HCT116 (cell line): ENCODE measurements at regions not wholly inside any gene's neighbourhood (a gene's known extent, or its start where the extent isn't known, plus 50 kb on each side); places are given as distances from the start of the nearest gene placed in this dataset.

Source experiments
- ATAC-seq: fragments of 200-7000 bp; cut with Tn5 transposase; 2 replicates; pipeline ENCODE4 v1.9.1; 2020; ENCODE audit warnings: mild to moderate bottlenecking, moderate library complexity
- BruUV-seq: library from RNA; stranded (reverse); fragments of 400-500 nt; replicated peaks from 2 replicates; lab custom pipeline; 2021; lab: Mats Ljungman, UMichigan
- CTCF ChIA-PET: fragments of 300-600 bp; sonication (Branson Sonifier 250); formaldehyde crosslinking; loops from one replicate; lab custom pipeline; 2021; ENCODE audit warnings: antibody characterized with exemption; lab: Charles Lee
- POLR2A ChIA-PET: fragments of 300-600, 350-600 bp; sonication (Branson Sonifier 250); formaldehyde crosslinking; loops from one replicate; lab custom pipeline; 2021; ENCODE audit warnings: antibody characterized with exemption; lab: Charles Lee
- RAD21 ChIA-PET, 2 experiments: fragments of 300-600 bp; sonication (Branson Sonifier 250); formaldehyde crosslinking; loops; one replicate each; lab custom pipeline; 2023; ENCODE audit warnings: low total read pairs in 2 of 2; ENCODE audit not compliant: uncharacterized antibody in 2 of 2, unreplicated experiment in 2 of 2, low non-redundant PET in 1 of 2; lab: Charles Lee
- DNase-seq: peaks from one replicate; pipeline ENCODE4 v3.0.0-alpha.2; 2010; ENCODE audit warnings: low read depth, low spot score
- H2AFZ ChIP-seq: fragments of 200-600 bp; shearing (Covaris generic), sonication (generic); 2 replicates; pipeline ENCODE4 v1.6.1; 2017; ENCODE audit warnings: low read depth, mixed run types, mixed read lengths, antibody characterized with exemption, low read length; ENCODE audit not compliant: poor library complexity, severe bottlenecking
- H3K27ac ChIP-seq: 2 replicates; pipeline ENCODE4 v1.5.1; 2012; ENCODE audit warnings: low read depth, low read length
- H3K27me3 ChIP-seq: fragments of 200-600 bp; sonication (generic); 2 replicates; pipeline ENCODE4 v1.6.1; 2016; ENCODE audit warnings: mixed run types, low read length, mixed read lengths; ENCODE audit not compliant: insufficient read depth
- H3K36me3 ChIP-seq, 2 experiments: fragments of 200-500 bp in 1 of 2; fragments of 200-600 bp in 1 of 2; sonication (Bioruptor generic) in 1 of 2; sonication (generic) in 1 of 2; 2 replicates each; pipeline versions ENCODE4 v1.5.1 to v1.6.1; 2014 to 2016; ENCODE audit warnings: low read length in 2 of 2, inconsistent platforms in 1 of 2, mixed read lengths in 1 of 2, mixed run types in 1 of 2; ENCODE audit not compliant: insufficient read depth in 2 of 2, control insufficient read depth in 1 of 2
- H3K4me1 ChIP-seq, 2 experiments: fragments of 200-600 bp in 1 of 2; sonication (generic) in 1 of 2; 2 replicates each; pipeline versions ENCODE4 v1.5.1 to v1.6.1; 2012 to 2017; ENCODE audit warnings: low read length in 2 of 2, inconsistent platforms in 1 of 2, mild to moderate bottlenecking in 1 of 2, mixed read lengths in 1 of 2, mixed run types in 1 of 2, moderate library complexity in 1 of 2; ENCODE audit not compliant: insufficient read depth in 2 of 2, control insufficient read depth in 1 of 2
- H3K4me2 ChIP-seq: fragments of 200-600 bp; sonication (generic); 2 replicates; pipeline ENCODE4 v1.6.1; 2017; ENCODE audit warnings: mixed run types, low read length, mixed read lengths
- H3K4me3 ChIP-seq, 2 experiments: fragments of 200-600 bp in 1 of 2; sonication (generic) in 1 of 2; replicated peaks in 1 of 2; 2 replicates each; pipeline ENCODE4 v1.5.1; 2011 to 2016; ENCODE audit warnings: low read length in 2 of 2, control low read depth in 1 of 2, low read depth in 1 of 2, mild to moderate bottlenecking in 1 of 2, mixed read lengths in 1 of 2, mixed run types in 1 of 2
- H3K79me2 ChIP-seq: fragments of 200-600 bp; sonication (generic); 2 replicates; pipeline ENCODE4 v1.6.1; 2017; ENCODE audit warnings: mild to moderate bottlenecking, mixed run types, low read length, moderate library complexity, mixed read lengths; ENCODE audit not compliant: insufficient read depth
- H3K9ac ChIP-seq: fragments of 200-600 bp; sonication (generic); 2 replicates; pipeline ENCODE4 v1.6.1; 2016; ENCODE audit warnings: low read length, mixed read lengths
- H3K9me2 ChIP-seq: fragments of 200-600 bp; sonication (generic), shearing (Covaris generic); 2 replicates; pipeline ENCODE4 v1.6.1; 2017; ENCODE audit warnings: mixed run types, mild to moderate bottlenecking, moderate library complexity; ENCODE audit not compliant: insufficient read depth
- H3K9me3 ChIP-seq, 2 experiments: fragments of 200-500 bp in 1 of 2; fragments of 200-600 bp in 1 of 2; sonication (Bioruptor generic) in 1 of 2; sonication (generic) in 1 of 2; 2 replicates each; pipeline ENCODE4 v1.6.1; 2014 to 2017; ENCODE audit warnings: low read length in 2 of 2, mixed read lengths in 2 of 2, inconsistent platforms in 1 of 2, low read depth in 1 of 2, mild to moderate bottlenecking in 1 of 2, mixed run types in 1 of 2, moderate library complexity in 1 of 2; ENCODE audit not compliant: control insufficient read depth in 1 of 2, insufficient read depth in 1 of 2
- H4K20me1 ChIP-seq: fragments of 200-600 bp; sonication (generic), shearing (Covaris generic); 2 replicates; pipeline ENCODE4 v1.6.1; 2017; ENCODE audit warnings: mixed run types, mild to moderate bottlenecking, moderate library complexity; ENCODE audit not compliant: insufficient read depth
- CTCF ChIP-seq, 3 experiments: fragments of 200-600 bp in 1 of 3; sonication (generic) in 1 of 3; IDR thresholded peaks in 2 of 3; conservative IDR thresholded peaks in 1 of 3; 2 replicates each; pipeline ENCODE4 v1.5.1; 2012 to 2017; ENCODE audit warnings: low read depth in 2 of 3, low read length in 2 of 3, antibody characterized with exemption in 1 of 3, borderline replicate concordance in 1 of 3, control low read depth in 1 of 3, mild to moderate bottlenecking in 1 of 3, mixed read lengths in 1 of 3, mixed run types in 1 of 3, moderate library complexity in 1 of 3; ENCODE audit not compliant: insufficient read depth in 1 of 3
- EZH2 ChIP-seq: fragments of 200-600 bp; sonication (generic); IDR thresholded peaks from 2 replicates; pipeline ENCODE4 v1.6.1; 2017; ENCODE audit warnings: antibody characterized with exemption, mixed run types
- FOSL1 ChIP-seq: IDR thresholded peaks from 2 replicates; pipeline ENCODE4 v1.6.1; 2012; ENCODE audit warnings: low read depth
- TCF7L2 ChIP-seq: IDR thresholded peaks from 2 replicates; pipeline ENCODE4 v1.7.0; 2011; ENCODE audit warnings: borderline replicate concordance, inconsistent platforms; ENCODE audit not compliant: insufficient read depth, insufficient read length; ENCODE audit errors: extremely low read depth
- YY1 ChIP-seq: IDR thresholded peaks from 2 replicates; pipeline ENCODE4 v1.6.1; 2011; ENCODE audit warnings: low read length, low read depth, moderate library complexity, mild to moderate bottlenecking; ENCODE audit not compliant: insufficient replicate concordance; ENCODE audit errors: extremely low read depth
- ZBTB33 ChIP-seq: IDR thresholded peaks from 2 replicates; pipeline ENCODE4 v1.6.1; 2011; ENCODE audit warnings: mild to moderate bottlenecking, low read length, moderate library complexity; ENCODE audit not compliant: insufficient replicate concordance; ENCODE audit errors: extremely low read depth
- intact Hi-C: fragments of 100-400 bp; cut with micrococcal nuclease; formaldehyde crosslinking; loops from 2 replicates; pipeline ENCODE4 v1.10.0; 2022
- TF ChIP-seq, protein P1 (sequence below): IDR thresholded peaks from 2 replicates; pipeline ENCODE4 v1.6.1; 2012; ENCODE audit warnings: low read depth

DNA sequence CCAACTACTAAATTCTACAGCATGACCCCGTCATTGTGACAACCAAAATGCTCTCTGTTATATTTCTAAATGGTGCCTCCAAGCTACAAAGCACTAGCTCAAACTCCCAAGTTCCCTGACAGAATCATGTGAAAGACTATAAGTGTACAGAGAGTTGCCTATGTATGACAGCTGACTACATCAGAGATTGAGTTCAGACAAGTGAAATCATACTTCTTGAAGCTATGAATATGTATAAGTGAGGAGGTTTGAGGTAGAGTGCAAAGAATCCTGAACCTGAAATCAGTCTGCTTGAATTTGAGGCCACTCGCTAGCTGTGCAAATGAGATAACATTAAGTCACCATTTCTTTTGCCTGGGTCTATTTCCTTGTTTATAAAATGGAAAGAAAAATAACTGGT lies 63.9 kb upstream of the TP63 start:
- intact Hi-C loops: no loop called here
- Histone ChIP-seq H3K4me1 (peaks cover 0 to 7% of the 10 kb centered on the region in 2 experiments; a peak in 1 of 4 replicates), H3K27ac (no peak overlapping the region), H3K27me3 (no peaks in the 10 kb centered on the region), H3K79me2 (no peaks in the 10 kb centered on the region), H3K4me3 (no peak overlapping the region), H3K36me3 (no peaks in the 10 kb centered on the region), H2AFZ (no peak overlapping the region), H3K9me2 (0 out of 2 replicates have a peak, but pooled peaks cover 2% of the 10 kb centered on the region), H3K9me3 (no peaks in the 10 kb centered on the region), H3K4me2 (no peak overlapping the region), H4K20me1 (no peaks in the 10 kb centered on the region), H3K9ac (no peak overlapping the region)
- no TSS peak for BruUV-seq
- ChIA-PET CTCF (no interaction called here), POLR2A (no interaction called here), RAD21 (no interaction called here)
- DNase-seq (no peak), ATAC-seq (no peak)
- no peak for TF ChIP-seq ZBTB33
- TF ChIP-seq, protein P1, sequence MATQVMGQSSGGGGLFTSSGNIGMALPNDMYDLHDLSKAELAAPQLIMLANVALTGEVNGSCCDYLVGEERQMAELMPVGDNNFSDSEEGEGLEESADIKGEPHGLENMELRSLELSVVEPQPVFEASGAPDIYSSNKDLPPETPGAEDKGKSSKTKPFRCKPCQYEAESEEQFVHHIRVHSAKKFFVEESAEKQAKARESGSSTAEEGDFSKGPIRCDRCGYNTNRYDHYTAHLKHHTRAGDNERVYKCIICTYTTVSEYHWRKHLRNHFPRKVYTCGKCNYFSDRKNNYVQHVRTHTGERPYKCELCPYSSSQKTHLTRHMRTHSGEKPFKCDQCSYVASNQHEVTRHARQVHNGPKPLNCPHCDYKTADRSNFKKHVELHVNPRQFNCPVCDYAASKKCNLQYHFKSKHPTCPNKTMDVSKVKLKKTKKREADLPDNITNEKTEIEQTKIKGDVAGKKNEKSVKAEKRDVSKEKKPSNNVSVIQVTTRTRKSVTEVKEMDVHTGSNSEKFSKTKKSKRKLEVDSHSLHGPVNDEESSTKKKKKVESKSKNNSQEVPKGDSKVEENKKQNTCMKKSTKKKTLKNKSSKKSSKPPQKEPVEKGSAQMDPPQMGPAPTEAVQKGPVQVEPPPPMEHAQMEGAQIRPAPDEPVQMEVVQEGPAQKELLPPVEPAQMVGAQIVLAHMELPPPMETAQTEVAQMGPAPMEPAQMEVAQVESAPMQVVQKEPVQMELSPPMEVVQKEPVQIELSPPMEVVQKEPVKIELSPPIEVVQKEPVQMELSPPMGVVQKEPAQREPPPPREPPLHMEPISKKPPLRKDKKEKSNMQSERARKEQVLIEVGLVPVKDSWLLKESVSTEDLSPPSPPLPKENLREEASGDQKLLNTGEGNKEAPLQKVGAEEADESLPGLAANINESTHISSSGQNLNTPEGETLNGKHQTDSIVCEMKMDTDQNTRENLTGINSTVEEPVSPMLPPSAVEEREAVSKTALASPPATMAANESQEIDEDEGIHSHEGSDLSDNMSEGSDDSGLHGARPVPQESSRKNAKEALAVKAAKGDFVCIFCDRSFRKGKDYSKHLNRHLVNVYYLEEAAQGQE: no peak
- no peak for TF ChIP-seq YY1
- TF ChIP-seq FOSL1: no peak
- no peak for TF ChIP-seq EZH2
- no peak for TF ChIP-seq TCF7L2
- no peak for TF ChIP-seq CTCF (IDR thresholded peaks at IDR 0.05 in 2 of 3, conservative IDR thresholded peaks at IDR 0.05 in 1 of 3; ENCODE audit: borderline replicate concordance in 1 of 3, insufficient read depth in 1 of 3, low read depth in 2 of 3, low read length in 2 of 3)
